Smooth muscle cell (in vitro differentiated cells): ENCODE measurements at regions not wholly inside any gene's neighbourhood (a gene's known extent, or its start where the extent isn't known, plus 50 kb on each side); places are given as distances from the start of the nearest gene placed in this dataset.

Experiments used
- DNase-seq: peaks from one replicate; lab custom pipeline; 2025; ENCODE audit not compliant: unreplicated experiment; lab: John Stamatoyannopoulos, UW
- H2AFZ ChIP-seq: fragments of 200-600 bp; sonication (generic); 2 replicates; pipeline ENCODE4 v1.6.0; 2016; ENCODE audit warnings: antibody characterized with exemption, low read depth, mild to moderate bottlenecking
- H3F3A ChIP-seq: fragments of 200-600 bp; sonication (generic); 2 replicates; pipeline ENCODE4 v1.6.0; 2017; ENCODE audit warnings: antibody characterized with exemption, low read depth
- H3K27ac ChIP-seq: fragments of 200-600 bp; sonication (generic); 2 replicates; pipeline ENCODE4 v1.5.1; 2016; ENCODE audit warnings: low read depth, mild to moderate bottlenecking
- H3K27me3 ChIP-seq: fragments of 200-600 bp; sonication (generic); 2 replicates; pipeline ENCODE4 v1.6.1; 2016; ENCODE audit warnings: low read depth, mild to moderate bottlenecking
- H3K36me3 ChIP-seq: fragments of 200-600 bp; sonication (generic); 2 replicates; pipeline ENCODE4 v1.5.1; 2016; ENCODE audit warnings: low read depth
- H3K4me1 ChIP-seq: fragments of 200-600 bp; sonication (generic); 2 replicates; pipeline ENCODE4 v1.5.1; 2016; ENCODE audit warnings: low read depth
- H3K4me2 ChIP-seq: fragments of 200-600 bp; sonication (generic); 2 replicates; pipeline ENCODE4 v1.6.0; 2016; ENCODE audit warnings: mild to moderate bottlenecking
- H3K4me3 ChIP-seq: fragments of 200-600 bp; sonication (generic); 2 replicates; pipeline ENCODE4 v1.5.1; 2016; ENCODE audit warnings: mild to moderate bottlenecking
- H3K79me2 ChIP-seq: fragments of 200-600 bp; sonication (generic); 2 replicates; pipeline ENCODE4 v1.6.0; 2016; ENCODE audit warnings: low read depth, mild to moderate bottlenecking
- H3K9ac ChIP-seq: fragments of 200-600 bp; sonication (generic); 2 replicates; pipeline ENCODE4 v1.6.0; 2016; ENCODE audit warnings: low read depth
- H3K9me3 ChIP-seq: fragments of 200-600 bp; sonication (generic); replicated peaks from 2 replicates; pipeline ENCODE4 v1.5.1; 2016; ENCODE audit warnings: low read depth
- H4K20me1 ChIP-seq: fragments of 200-600 bp; sonication (generic); 2 replicates; pipeline ENCODE4 v1.6.0; 2016; ENCODE audit warnings: low read depth
- WGBS: methylation state at CpG from one replicate; pipeline ENCODE4 v1.1.7; 2016; ENCODE audit warnings: low lambda C conversion rate; 5-methylcytosine and 5-hydroxymethylcytosine counted together
- TF ChIP-seq, protein P1 (sequence below): fragments of 200-600 bp; sonication (generic); IDR thresholded peaks from 2 replicates; pipeline ENCODE4 v1.5.1; 2017; ENCODE audit warnings: borderline replicate concordance, mild to moderate bottlenecking, antibody characterized with exemption; ENCODE audit not compliant: insufficient read depth, poor library complexity, severe bottlenecking

DNA sequence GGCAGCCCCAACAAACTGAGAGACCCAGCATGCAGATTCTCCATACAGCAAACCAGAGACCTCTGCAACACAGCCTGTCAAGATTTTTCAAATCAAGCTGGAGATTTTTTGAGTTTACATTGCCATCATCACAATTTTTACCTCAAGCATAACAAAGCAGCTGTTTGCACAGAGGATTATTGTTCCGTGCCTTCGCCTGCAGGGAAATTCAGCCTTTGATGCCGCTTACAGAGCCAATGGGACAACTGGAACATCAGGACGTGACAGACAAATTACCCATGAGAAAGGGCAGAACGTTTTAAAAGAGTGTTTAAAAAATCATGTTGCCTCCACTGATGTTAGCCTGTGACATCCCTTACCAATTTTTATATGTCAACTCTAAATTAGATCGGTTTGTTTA is 363.7 kb downstream of the FBXW7 start:
- no peaks in the 10 kb centered on the region for H3K36me3 ChIP-seq
- no peaks in the 10 kb centered on the region for H3K4me1 ChIP-seq
- no peak overlapping the region for H3K27ac ChIP-seq
- no peak overlapping the region for H3K4me2 ChIP-seq
- H4K20me1 ChIP-seq: no peaks in the 10 kb centered on the region
- no peaks in the 10 kb centered on the region for H3K9me3 ChIP-seq
- no peak for DNase-seq
- no peak overlapping the region for H3K4me3 ChIP-seq
- H3K79me2 ChIP-seq: no peaks in the 10 kb centered on the region
- no peaks in the 10 kb centered on the region for H3F3A ChIP-seq
- H3K27me3 ChIP-seq: peaks cover 2% of the 10 kb centered on the region
- 66% methylated on average over 6 of the region's 6 CpGs for WGBS
- H2AFZ ChIP-seq: no peak overlapping the region
- no peak overlapping the region for H3K9ac ChIP-seq
- TF ChIP-seq, protein P1, sequence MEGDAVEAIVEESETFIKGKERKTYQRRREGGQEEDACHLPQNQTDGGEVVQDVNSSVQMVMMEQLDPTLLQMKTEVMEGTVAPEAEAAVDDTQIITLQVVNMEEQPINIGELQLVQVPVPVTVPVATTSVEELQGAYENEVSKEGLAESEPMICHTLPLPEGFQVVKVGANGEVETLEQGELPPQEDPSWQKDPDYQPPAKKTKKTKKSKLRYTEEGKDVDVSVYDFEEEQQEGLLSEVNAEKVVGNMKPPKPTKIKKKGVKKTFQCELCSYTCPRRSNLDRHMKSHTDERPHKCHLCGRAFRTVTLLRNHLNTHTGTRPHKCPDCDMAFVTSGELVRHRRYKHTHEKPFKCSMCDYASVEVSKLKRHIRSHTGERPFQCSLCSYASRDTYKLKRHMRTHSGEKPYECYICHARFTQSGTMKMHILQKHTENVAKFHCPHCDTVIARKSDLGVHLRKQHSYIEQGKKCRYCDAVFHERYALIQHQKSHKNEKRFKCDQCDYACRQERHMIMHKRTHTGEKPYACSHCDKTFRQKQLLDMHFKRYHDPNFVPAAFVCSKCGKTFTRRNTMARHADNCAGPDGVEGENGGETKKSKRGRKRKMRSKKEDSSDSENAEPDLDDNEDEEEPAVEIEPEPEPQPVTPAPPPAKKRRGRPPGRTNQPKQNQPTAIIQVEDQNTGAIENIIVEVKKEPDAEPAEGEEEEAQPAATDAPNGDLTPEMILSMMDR: no peak

DNA sequence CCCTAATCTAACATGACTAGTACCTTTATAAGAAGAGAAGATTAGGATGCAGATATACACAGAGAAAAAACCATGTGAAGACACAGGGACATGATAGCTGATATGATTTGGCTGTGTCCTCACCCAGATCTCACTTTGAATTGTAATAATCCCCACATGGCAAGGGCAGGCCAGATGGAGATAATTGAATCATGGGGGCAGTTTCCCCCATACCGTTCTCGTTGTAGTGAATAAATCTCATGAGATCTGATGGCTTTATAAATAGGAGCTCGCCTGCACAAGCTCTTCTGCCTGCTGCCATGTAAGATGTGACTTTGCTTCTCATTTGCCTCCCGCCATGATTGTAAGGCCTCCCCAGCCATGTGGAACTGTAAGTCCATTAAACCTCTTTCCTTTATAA is 364.3 kb downstream of the FBXW7 start:
- 81% methylated on average over 4 of the region's 4 CpGs for WGBS
- H3K9me3 ChIP-seq: no peaks in the 10 kb centered on the region
- H2AFZ ChIP-seq: no peak overlapping the region
- no peak overlapping the region for H3K27ac ChIP-seq
- DNase-seq: no peak
- H3F3A ChIP-seq: no peaks in the 10 kb centered on the region
- H3K27me3 ChIP-seq: peaks cover 5% of the 10 kb centered on the region
- no peaks in the 10 kb centered on the region for H3K79me2 ChIP-seq
- no peaks in the 10 kb centered on the region for H3K36me3 ChIP-seq
- H3K9ac ChIP-seq: no peak overlapping the region
- H3K4me1 ChIP-seq: no peaks in the 10 kb centered on the region
- no peaks in the 10 kb centered on the region for H4K20me1 ChIP-seq
- H3K4me3 ChIP-seq: no peak overlapping the region
- no peak overlapping the region for H3K4me2 ChIP-seq
- TF ChIP-seq, protein P1: no peak

DNA sequence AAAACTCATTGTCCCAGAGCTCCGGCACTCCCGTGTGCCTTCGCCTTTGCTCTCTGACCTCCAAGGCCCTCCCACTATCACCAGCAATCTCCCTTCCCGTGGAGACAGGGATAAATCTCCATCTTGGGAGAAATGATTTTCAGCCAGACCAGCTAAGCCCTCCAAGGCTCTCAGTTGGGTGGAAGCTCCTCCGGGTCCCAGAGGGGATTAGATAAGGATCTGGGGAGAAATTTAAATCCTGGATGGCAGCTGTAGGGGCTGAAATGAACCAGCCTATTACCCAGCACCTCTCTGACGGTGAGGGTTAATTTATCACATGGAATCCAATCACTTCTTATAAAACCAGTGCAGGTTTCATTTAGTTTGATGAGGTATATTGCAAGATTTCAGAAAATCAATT is 366.2 kb downstream of the FBXW7 start:
- Histone ChIP-seq H3K27me3 (peaks cover 5% of the 10 kb centered on the region), H3K79me2 (no peaks in the 10 kb centered on the region), H3F3A (no peaks in the 10 kb centered on the region), H3K36me3 (no peaks in the 10 kb centered on the region), H2AFZ (no peak overlapping the region), H3K27ac (no peak overlapping the region), H3K4me1 (no peaks in the 10 kb centered on the region), H4K20me1 (no peaks in the 10 kb centered on the region), H3K9ac (no peak overlapping the region), H3K4me2 (no peak overlapping the region), H3K4me3 (no peak overlapping the region), H3K9me3 (no peaks in the 10 kb centered on the region)
- DNase-seq: no peak
- WGBS: 70% methylated on average over 6 of the region's 6 CpGs
- TF ChIP-seq, protein P1: no peak

DNA sequence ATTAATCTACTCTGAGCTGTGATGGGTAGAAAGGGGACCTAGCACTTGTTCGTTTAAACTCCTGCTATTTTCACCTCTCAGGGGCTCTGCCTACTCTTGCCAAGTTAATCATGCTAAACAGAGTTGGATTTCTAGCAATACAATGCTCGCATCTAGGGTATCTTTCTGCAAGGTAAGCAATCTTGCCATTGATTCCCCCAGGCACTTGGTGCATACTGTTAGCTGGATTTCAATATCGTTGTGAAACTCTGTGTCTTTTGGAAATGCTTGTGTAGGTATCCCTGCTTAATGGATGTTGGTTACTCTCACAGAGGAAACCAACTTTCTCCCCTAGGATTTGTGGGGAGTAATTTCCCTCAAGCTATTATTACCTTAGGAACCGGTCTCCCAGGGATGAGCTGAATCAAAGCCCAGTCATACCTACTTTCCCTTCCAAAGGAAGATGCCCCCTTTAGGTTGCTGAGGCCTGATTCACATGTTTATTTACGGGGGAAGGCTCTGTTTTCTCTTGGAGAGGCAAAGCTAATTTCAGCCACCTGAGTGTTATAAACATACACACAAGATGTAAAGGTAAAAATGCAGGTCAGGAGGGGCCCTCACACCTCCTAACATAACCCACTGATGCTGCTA is 366.8 kb downstream of the FBXW7 start:
- Histone ChIP-seq H3K9ac (no peak overlapping the region), H3K79me2 (no peaks in the 10 kb centered on the region), H3K4me3 (no peak overlapping the region), H3K4me1 (no peaks in the 10 kb centered on the region), H3K9me3 (no peaks in the 10 kb centered on the region), H3F3A (no peaks in the 10 kb centered on the region), H3K36me3 (no peaks in the 10 kb centered on the region), H3K27me3 (peaks cover 5% of the 10 kb centered on the region), H2AFZ (no peak overlapping the region), H3K27ac (no peak overlapping the region), H4K20me1 (no peaks in the 10 kb centered on the region), H3K4me2 (no peak overlapping the region)
- TF ChIP-seq, protein P1: no peak
- 76% methylated on average over 5 of the region's 5 CpGs for WGBS
- DNase-seq: no peak
